Endodermal cell (in vitro differentiated cells): ENCODE measurements at regions not wholly inside any gene's neighbourhood (a gene's known extent, or its start where the extent isn't known, plus 50 kb on each side); places are given as distances from the start of the nearest gene placed in this dataset.

Experiments
- DNase-seq: peaks from one replicate; pipeline ENCODE4 v3.0.0-alpha.2; 2017
- H3K27ac ChIP-seq: 2 replicates; pipeline ENCODE4 v1.5.1; 2013; ENCODE audit warnings: mild to moderate bottlenecking, low read depth, low read length, moderate library complexity
- H3K27me3 ChIP-seq: 2 replicates; pipeline ENCODE4 v1.6.1; 2013; ENCODE audit warnings: mild to moderate bottlenecking, low read length, moderate library complexity; ENCODE audit not compliant: insufficient read depth, control insufficient read depth, poor library complexity, severe bottlenecking
- H3K36me3 ChIP-seq: 2 replicates; pipeline ENCODE4 v1.7.0; 2013; ENCODE audit warnings: mild to moderate bottlenecking, low read length, moderate library complexity; ENCODE audit not compliant: control insufficient read depth, insufficient read depth
- H3K4me1 ChIP-seq: one replicate; pipeline ENCODE4 v1.7.0; 2013; ENCODE audit warnings: low read length; ENCODE audit not compliant: control insufficient read depth, insufficient read depth
- H3K4me3 ChIP-seq: 2 replicates; pipeline ENCODE4 v1.5.1; 2013; ENCODE audit warnings: mild to moderate bottlenecking, low read length, moderate library complexity
- H3K9ac ChIP-seq: 2 replicates; pipeline ENCODE4 v1.6.1; 2013; ENCODE audit warnings: mild to moderate bottlenecking, low read length, moderate library complexity; ENCODE audit not compliant: poor library complexity, severe bottlenecking; ENCODE audit errors: extremely low read depth
- H3K9me3 ChIP-seq: 2 replicates; pipeline ENCODE4 v1.6.1; 2013; ENCODE audit warnings: mild to moderate bottlenecking, low read length, moderate library complexity; ENCODE audit not compliant: control insufficient read depth
- H3K27ac Mint-ChIP-seq: 2 replicates; pipeline ENCODE4 v1.8.0; 2020; ENCODE audit warnings: mixed read lengths
- H3K27me3 Mint-ChIP-seq: 2 replicates; pipeline ENCODE4 v1.8.0; 2021; ENCODE audit warnings: mild to moderate bottlenecking, mixed read lengths; ENCODE audit not compliant: insufficient read depth
- H3K36me3 Mint-ChIP-seq: 2 replicates; pipeline ENCODE4 v1.8.0; 2020; ENCODE audit warnings: low read depth, mixed read lengths
- H3K4me1 Mint-ChIP-seq: 2 replicates; pipeline ENCODE4 v1.8.0; 2020; ENCODE audit warnings: mixed read lengths
- H3K4me3 Mint-ChIP-seq: 2 replicates; pipeline ENCODE4 v1.8.0; 2020; ENCODE audit warnings: mild to moderate bottlenecking, moderate library complexity, mixed read lengths
- H3K9me3 Mint-ChIP-seq: 2 replicates; pipeline ENCODE4 v1.8.0; 2020; ENCODE audit warnings: mild to moderate bottlenecking, mixed read lengths
- WGBS, 2 experiments: methylation state at CpG; one replicate each; pipeline versions ENCODE4 v1.1.5 to v1.1.7; 2013; ENCODE audit warnings: missing lambda C conversion rate in 2 of 2, mixed read lengths in 1 of 2; ENCODE audit not compliant: insufficient coverage in 1 of 2, insufficient read length in 1 of 2; 5-methylcytosine and 5-hydroxymethylcytosine counted together
- TF ChIP-seq, protein P1 (sequence below): fragments of 200-600 bp; sonication (generic); conservative IDR thresholded peaks from 2 replicates; pipeline ENCODE4 v1.5.0; 2021; ENCODE audit warnings: antibody characterized with exemption, mild to moderate bottlenecking

- no peak overlapping the region for H3K4me3 Mint-ChIP-seq
- no peak overlapping the region for H3K27ac Mint-ChIP-seq
- peaks cover 41% of the 10 kb centered on the region for H3K9me3 ChIP-seq
- no peaks in the 10 kb centered on the region for H3K4me1 ChIP-seq
- no peak overlapping the region for H3K9ac ChIP-seq
- no peak overlapping the region for H3K27ac ChIP-seq
- no peaks in the 10 kb centered on the region for H3K4me1 Mint-ChIP-seq
- no peaks in the 10 kb centered on the region for H3K27me3 Mint-ChIP-seq
- H3K36me3 Mint-ChIP-seq, result no peaks in the 10 kb centered on the region
- H3K4me3 ChIP-seq, result no peak overlapping the region
- H3K27me3 ChIP-seq, result no peaks in the 10 kb centered on the region
- DNase-seq, result no peak
- TF ChIP-seq, protein P1, sequence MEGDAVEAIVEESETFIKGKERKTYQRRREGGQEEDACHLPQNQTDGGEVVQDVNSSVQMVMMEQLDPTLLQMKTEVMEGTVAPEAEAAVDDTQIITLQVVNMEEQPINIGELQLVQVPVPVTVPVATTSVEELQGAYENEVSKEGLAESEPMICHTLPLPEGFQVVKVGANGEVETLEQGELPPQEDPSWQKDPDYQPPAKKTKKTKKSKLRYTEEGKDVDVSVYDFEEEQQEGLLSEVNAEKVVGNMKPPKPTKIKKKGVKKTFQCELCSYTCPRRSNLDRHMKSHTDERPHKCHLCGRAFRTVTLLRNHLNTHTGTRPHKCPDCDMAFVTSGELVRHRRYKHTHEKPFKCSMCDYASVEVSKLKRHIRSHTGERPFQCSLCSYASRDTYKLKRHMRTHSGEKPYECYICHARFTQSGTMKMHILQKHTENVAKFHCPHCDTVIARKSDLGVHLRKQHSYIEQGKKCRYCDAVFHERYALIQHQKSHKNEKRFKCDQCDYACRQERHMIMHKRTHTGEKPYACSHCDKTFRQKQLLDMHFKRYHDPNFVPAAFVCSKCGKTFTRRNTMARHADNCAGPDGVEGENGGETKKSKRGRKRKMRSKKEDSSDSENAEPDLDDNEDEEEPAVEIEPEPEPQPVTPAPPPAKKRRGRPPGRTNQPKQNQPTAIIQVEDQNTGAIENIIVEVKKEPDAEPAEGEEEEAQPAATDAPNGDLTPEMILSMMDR, result no peak
- peaks cover 34% of the 10 kb centered on the region for H3K9me3 Mint-ChIP-seq
- H3K36me3 ChIP-seq, result no peaks in the 10 kb centered on the region
Observed at GRCh38 chr3:8345398-8345797, 156.2 kb upstream of the LMCD1 start.

DNA sequence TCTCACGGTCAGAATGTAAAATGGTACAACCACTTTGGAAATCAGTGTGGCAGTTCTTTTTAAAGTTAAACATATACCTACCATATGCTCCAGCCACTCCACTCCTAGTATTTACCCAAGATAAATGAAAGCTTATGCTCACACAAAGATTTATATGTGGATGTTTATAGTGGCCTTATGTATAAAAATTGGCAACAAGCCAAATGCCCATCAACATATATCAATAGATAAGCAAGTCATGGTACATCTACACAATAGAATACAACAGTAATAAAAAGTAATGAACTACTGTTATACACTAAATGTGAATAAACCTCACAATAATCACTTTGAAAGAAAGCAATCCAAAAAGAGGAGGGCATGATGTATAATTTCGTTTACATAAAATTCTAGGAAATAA is 153.5 kb upstream of the LMCD1 start:
- no peaks in the 10 kb centered on the region for H3K36me3 Mint-ChIP-seq
- H3K4me1 ChIP-seq, result no peaks in the 10 kb centered on the region
- no peak overlapping the region for H3K4me3 Mint-ChIP-seq
- TF ChIP-seq, protein P1, result no peak
- DNase-seq, result no peak
- no peaks in the 10 kb centered on the region for H3K27me3 ChIP-seq
- no peaks in the 10 kb centered on the region for H3K4me1 Mint-ChIP-seq
- no peak overlapping the region for H3K27ac ChIP-seq
- H3K9ac ChIP-seq, result no peak overlapping the region
- peaks cover 41% of the 10 kb centered on the region for H3K9me3 ChIP-seq
- H3K36me3 ChIP-seq, result no peaks in the 10 kb centered on the region
- peaks cover 34% of the 10 kb centered on the region for H3K9me3 Mint-ChIP-seq
- no peaks in the 10 kb centered on the region for H3K27me3 Mint-ChIP-seq
- H3K4me3 ChIP-seq, result no peak overlapping the region
- 94% methylated on average over 2 of the region's 2 CpGs for WGBS, 2 experiments
- H3K27ac Mint-ChIP-seq, result no peak overlapping the region

DNA sequence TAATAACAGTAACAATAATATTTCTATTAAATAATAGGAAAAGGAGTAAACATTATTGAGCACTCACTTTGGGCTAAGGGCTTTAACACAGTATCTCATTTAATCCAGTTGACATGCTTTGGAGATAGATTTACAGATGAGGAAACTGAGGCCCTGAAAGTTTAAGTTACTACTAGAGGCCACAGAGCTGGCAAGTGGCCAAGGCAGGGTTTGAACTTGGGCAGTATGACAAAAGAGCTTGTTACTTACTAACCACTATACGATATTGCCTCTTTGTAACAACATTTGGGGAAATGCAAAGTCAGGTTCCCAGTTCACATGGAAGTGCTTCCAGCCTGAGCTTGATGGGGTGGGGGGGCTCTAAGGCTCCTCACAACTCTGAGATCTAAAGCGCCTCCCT is 149.1 kb upstream of the LMCD1 start:
- DNase-seq, result no peak
- Histone ChIP-seq H3K9ac (no peak overlapping the region), H3K27ac (no peak overlapping the region), H3K36me3 (no peaks in the 10 kb centered on the region), H3K4me1 (no peaks in the 10 kb centered on the region), H3K9me3 (peaks cover 9% of the 10 kb centered on the region), H3K4me3 (no peak overlapping the region), H3K27me3 (no peaks in the 10 kb centered on the region)
- no peaks in the 10 kb centered on the region for H3K27me3 Mint-ChIP-seq
- no peak overlapping the region for H3K27ac Mint-ChIP-seq
- no peaks in the 10 kb centered on the region for H3K36me3 Mint-ChIP-seq
- H3K4me3 Mint-ChIP-seq, result no peak overlapping the region
- WGBS, 2 experiments, result 85 to 86% methylated on average over 2 of the region's 2 CpGs
- peaks cover 13% of the 10 kb centered on the region for H3K9me3 Mint-ChIP-seq
- H3K4me1 Mint-ChIP-seq, result peaks cover 6% of the 10 kb centered on the region
- TF ChIP-seq, protein P1, result no peak
